Peyer's patch (tissue), 4 donors: ENCODE measurements at regions not wholly inside any gene's neighbourhood (a gene's known extent, or its start where the extent isn't known, plus 50 kb on each side); places are given as distances from the start of the nearest gene placed in this dataset.
"Not testable (repeated sequence)": the region's sequence is repeated elsewhere in the genome, so short reads cannot be mapped to it uniquely, and the experiment has no call there.

Experiments used
- CTCF ChIP-seq, 6 experiments: fragments of 450-650 bp in 4 of 6; fragments of 200-600 bp in 2 of 6; sonication (generic) in 1 of 6; IDR thresholded peaks; one replicate each; pipeline ENCODE4 v1.5.1; 2017 to 2019; ENCODE audit warnings: antibody characterized with exemption in 6 of 6, mild to moderate bottlenecking in 3 of 6, moderate library complexity in 1 of 6
- POLR2A ChIP-seq, 2 donors: fragments of 450-650 bp; IDR thresholded peaks; one replicate each; pipeline ENCODE4 v1.5.1; 2017; ENCODE audit warnings: antibody characterized with exemption in 2 of 2, mild to moderate bottlenecking in 2 of 2, moderate library complexity in 2 of 2

DNA sequence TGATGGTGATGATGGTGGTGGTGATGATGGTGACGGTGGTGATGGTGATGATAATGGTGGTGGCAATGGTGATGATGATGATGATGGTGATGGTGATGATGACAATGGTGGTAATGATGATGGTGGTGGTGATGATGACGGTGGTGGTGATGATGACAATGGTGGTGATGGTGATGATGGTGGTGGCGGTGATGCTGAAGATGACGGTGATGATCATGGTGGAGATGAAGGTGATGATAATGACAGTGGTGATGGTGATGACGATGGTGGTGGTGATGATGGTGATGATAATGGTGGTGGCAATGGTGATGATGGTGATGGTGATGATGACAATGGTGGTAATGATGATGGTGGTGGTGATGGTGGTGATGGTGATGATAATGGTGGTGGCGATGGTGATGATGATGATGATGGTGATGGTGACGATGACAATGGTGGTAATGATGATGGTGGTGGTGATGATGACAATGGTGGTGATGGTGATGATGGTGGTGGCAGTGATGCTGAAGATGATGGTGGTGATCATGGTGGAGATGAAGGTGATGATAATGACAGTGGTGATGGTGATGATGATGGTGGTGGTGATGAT lies 283.0 kb downstream of the FOXL1 start:
- TF ChIP-seq CTCF, POLR2A (IDR thresholded peaks at IDR 0.05): not testable (repeated sequence)
